Endothelial cell of umbilical vein (primary cell): ENCODE measurements at regions not wholly inside any gene's neighbourhood (a gene's known extent, or its start where the extent isn't known, plus 50 kb on each side); places are given as distances from the start of the nearest gene placed in this dataset.
"Not testable (repeated sequence)": the region's sequence is repeated elsewhere in the genome, so short reads cannot be mapped to it uniquely, and the experiment has no call there.

ENCODE experiments used
- EZH2 ChIP-seq: IDR thresholded peaks from 2 replicates; pipeline ENCODE4 v1.6.1; 2012; ENCODE audit warnings: borderline replicate concordance, low read depth, mild to moderate bottlenecking, moderate library complexity, low read length, inconsistent platforms; ENCODE audit not compliant: severe bottlenecking
- GATA2 ChIP-seq: IDR thresholded peaks from 2 replicates; pipeline ENCODE4 v1.7.0; 2011; ENCODE audit warnings: low read depth, mild to moderate bottlenecking, moderate library complexity, mixed read lengths, low read length; ENCODE audit not compliant: insufficient read length, insufficient read depth
- JUN ChIP-seq: IDR thresholded peaks from 2 replicates; pipeline ENCODE4 v1.6.1; 2011; ENCODE audit warnings: borderline replicate concordance, low read depth; ENCODE audit not compliant: insufficient read length, insufficient read depth
- POLR2A ChIP-seq: IDR thresholded peaks from 2 replicates; pipeline ENCODE4 v1.6.1; 2012; ENCODE audit warnings: low read depth, mild to moderate bottlenecking, control low read depth, low read length
- POLR2AphosphoS5 ChIP-seq: IDR thresholded peaks from 2 replicates; pipeline ENCODE4 v1.6.1; 2012; ENCODE audit warnings: low read depth, mild to moderate bottlenecking, control low read depth, low read length, moderate library complexity; ENCODE audit not compliant: insufficient read depth
- TF ChIP-seq, protein P1 (sequence below), 2 donors: IDR thresholded peaks; 1 replicate in 1 of 2; 2 replicates in 1 of 2; pipeline ENCODE4 v1.5.1; 2011; ENCODE audit warnings: low read length in 2 of 2, mild to moderate bottlenecking in 2 of 2, moderate library complexity in 2 of 2, control low read depth in 1 of 2, inconsistent platforms in 1 of 2, low read depth in 1 of 2; ENCODE audit not compliant: insufficient read depth in 1 of 2; ENCODE audit errors: extremely low read depth in 1 of 2
- TF ChIP-seq, protein P2 (sequence below): IDR thresholded peaks from 2 replicates; pipeline ENCODE4 v1.6.1; 2011; ENCODE audit not compliant: insufficient read depth, insufficient read length

DNA sequence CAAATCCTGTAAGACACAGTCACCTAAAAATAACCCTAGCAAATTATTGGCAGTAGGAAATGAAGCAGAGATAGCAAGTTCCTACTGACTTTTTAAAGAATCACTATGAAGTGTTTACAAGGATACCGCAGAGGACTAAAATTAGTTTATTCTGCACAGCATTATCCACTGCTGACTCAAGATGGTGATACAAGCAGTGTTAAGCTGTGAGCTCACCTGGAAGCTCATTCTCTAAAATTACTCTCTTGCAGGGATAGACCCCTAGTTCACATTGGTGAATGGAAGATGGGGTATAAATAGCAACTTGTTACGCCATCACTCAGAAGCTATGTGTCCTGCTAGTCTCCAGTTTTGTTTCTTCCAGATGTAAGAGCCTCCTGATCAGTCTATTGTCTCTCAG, 70.8 kb upstream of the GPR89A start:
- TF ChIP-seq, protein P1, sequence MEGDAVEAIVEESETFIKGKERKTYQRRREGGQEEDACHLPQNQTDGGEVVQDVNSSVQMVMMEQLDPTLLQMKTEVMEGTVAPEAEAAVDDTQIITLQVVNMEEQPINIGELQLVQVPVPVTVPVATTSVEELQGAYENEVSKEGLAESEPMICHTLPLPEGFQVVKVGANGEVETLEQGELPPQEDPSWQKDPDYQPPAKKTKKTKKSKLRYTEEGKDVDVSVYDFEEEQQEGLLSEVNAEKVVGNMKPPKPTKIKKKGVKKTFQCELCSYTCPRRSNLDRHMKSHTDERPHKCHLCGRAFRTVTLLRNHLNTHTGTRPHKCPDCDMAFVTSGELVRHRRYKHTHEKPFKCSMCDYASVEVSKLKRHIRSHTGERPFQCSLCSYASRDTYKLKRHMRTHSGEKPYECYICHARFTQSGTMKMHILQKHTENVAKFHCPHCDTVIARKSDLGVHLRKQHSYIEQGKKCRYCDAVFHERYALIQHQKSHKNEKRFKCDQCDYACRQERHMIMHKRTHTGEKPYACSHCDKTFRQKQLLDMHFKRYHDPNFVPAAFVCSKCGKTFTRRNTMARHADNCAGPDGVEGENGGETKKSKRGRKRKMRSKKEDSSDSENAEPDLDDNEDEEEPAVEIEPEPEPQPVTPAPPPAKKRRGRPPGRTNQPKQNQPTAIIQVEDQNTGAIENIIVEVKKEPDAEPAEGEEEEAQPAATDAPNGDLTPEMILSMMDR (IDR thresholded peaks at IDR 0.05; ENCODE audit: extremely low read depth in 1 of 2, insufficient read depth in 1 of 2, low read depth in 1 of 2, low read length in 2 of 2): not testable (repeated sequence)
- TF ChIP-seq POLR2A, EZH2, POLR2AphosphoS5, JUN, GATA2: not testable (repeated sequence)
- TF ChIP-seq, protein P2, sequence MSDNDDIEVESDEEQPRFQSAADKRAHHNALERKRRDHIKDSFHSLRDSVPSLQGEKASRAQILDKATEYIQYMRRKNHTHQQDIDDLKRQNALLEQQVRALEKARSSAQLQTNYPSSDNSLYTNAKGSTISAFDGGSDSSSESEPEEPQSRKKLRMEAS: not testable (repeated sequence)
